ENCODE measurements at regions not wholly inside any gene's neighbourhood (a gene's known extent, or its start where the extent isn't known, plus 50 kb on each side); places are given as distances from the start of the nearest gene placed in this dataset.

GRCh38 chrX:122196343-122196742, 987.7 kb upstream of the GRIA3 start:
- H3K27ac ChIP-seq (replicated peaks), result no peak overlapping the region
- no peak for DNase-seq
- no peak for TF ChIP-seq CTCF (IDR thresholded peaks at IDR 0.05; ENCODE audit: borderline replicate concordance)
- H3K36me3 ChIP-seq, result no peaks in the 10 kb centered on the region
- H3K27me3 ChIP-seq (ENCODE audit: low read depth), result no peaks in the 10 kb centered on the region
- H3K4me3 ChIP-seq, result no peak overlapping the region
- intact Hi-C loops (cut with micrococcal nuclease), result no loop called here
- no peaks in the 10 kb centered on the region for H3K4me1 ChIP-seq
- no peaks in the 10 kb centered on the region for H3K9me3 ChIP-seq (replicated peaks)

GRCh38 chrX:122203399-122203798, 980.7 kb upstream of the GRIA3 start:
- Histone ChIP-seq H3K27ac (replicated peaks) (no peak overlapping the region), H3K4me3 (no peak overlapping the region), H3K4me1 (no peaks in the 10 kb centered on the region), H3K36me3 (no peaks in the 10 kb centered on the region), H3K27me3 (ENCODE audit: low read depth) (no peaks in the 10 kb centered on the region), H3K9me3 (replicated peaks) (no peaks in the 10 kb centered on the region)
- TF ChIP-seq CTCF (IDR thresholded peaks at IDR 0.05; ENCODE audit: borderline replicate concordance), result no peak
- intact Hi-C loops (cut with micrococcal nuclease), result no loop called here
- no peak for DNase-seq

- Histone ChIP-seq H3K27ac (replicated peaks) (no peak overlapping the region), H3K4me1 (no peaks in the 10 kb centered on the region), H3K36me3 (no peaks in the 10 kb centered on the region), H3K27me3 (ENCODE audit: low read depth) (no peaks in the 10 kb centered on the region), H3K9me3 (replicated peaks) (no peaks in the 10 kb centered on the region), H3K4me3 (no peak overlapping the region)
- no peak for TF ChIP-seq CTCF (IDR thresholded peaks at IDR 0.05; ENCODE audit: borderline replicate concordance)
- intact Hi-C loops (cut with micrococcal nuclease), result no loop called here
- DNase-seq, result no peak
Observed at GRCh38 chrX:122218666-122219065, 965.4 kb upstream of the GRIA3 start.

GRCh38 chrX:122219226-122219625, 964.9 kb upstream of the GRIA3 start:
- no peaks in the 10 kb centered on the region for H3K4me1 ChIP-seq
- no peak overlapping the region for H3K27ac ChIP-seq (replicated peaks)
- H3K27me3 ChIP-seq (ENCODE audit: low read depth), result no peaks in the 10 kb centered on the region
- no peak for TF ChIP-seq CTCF (IDR thresholded peaks at IDR 0.05; ENCODE audit: borderline replicate concordance)
- H3K36me3 ChIP-seq, result no peaks in the 10 kb centered on the region
- intact Hi-C loops (cut with micrococcal nuclease), result no loop called here
- H3K4me3 ChIP-seq, result no peak overlapping the region
- H3K9me3 ChIP-seq (replicated peaks), result no peaks in the 10 kb centered on the region
- no peak for DNase-seq

DNA sequence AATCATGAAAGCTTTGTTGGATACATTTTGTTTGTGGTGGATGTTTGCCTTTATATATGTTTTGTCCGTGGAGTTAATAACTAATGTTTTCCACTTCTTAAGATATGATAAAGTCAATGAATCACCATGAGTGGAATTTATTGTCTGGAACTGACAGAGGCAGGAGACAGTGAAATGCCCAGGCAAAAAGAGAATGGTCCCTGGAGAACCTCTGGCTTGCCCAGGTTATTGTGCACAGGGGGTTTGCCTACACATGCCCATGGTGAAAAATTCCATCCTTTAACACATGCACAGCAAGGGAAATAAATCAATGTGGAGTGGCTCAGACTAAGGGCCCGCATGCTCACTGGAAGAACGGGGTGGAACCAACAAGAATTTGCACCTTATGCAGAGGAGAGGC, 964.3 kb upstream of the GRIA3 start:
- intact Hi-C loops (cut with micrococcal nuclease), result no loop called here
- Histone ChIP-seq H3K36me3 (no peaks in the 10 kb centered on the region), H3K27ac (replicated peaks) (no peak overlapping the region)

More for the DNA sequence above, 964.3 kb upstream of the GRIA3 start:
- no peak overlapping the region for H3K4me3 ChIP-seq
- H3K4me1 ChIP-seq, result no peaks in the 10 kb centered on the region
- no peaks in the 10 kb centered on the region for H3K27me3 ChIP-seq (ENCODE audit: low read depth)
- H3K9me3 ChIP-seq (replicated peaks), result no peaks in the 10 kb centered on the region
- no peak for DNase-seq
- TF ChIP-seq CTCF (IDR thresholded peaks at IDR 0.05; ENCODE audit: borderline replicate concordance), result no peak

All from left ventricle myocardium inferior (tissue), 1 donor.